ENCODE measurements at regions not wholly inside any gene's neighbourhood (a gene's known extent, or its start where the extent isn't known, plus 50 kb on each side); places are given as distances from the start of the nearest gene placed in this dataset.

GRCh38 chr6:104413767-104414166, 446.0 kb downstream of the HACE1 start:
- no peak overlapping the region for H3K27ac ChIP-seq
- intact Hi-C loops (cut with DNase I; ENCODE audit: low total_unique reads) (no loop called here), in situ Hi-C loops (cut with MboI; ENCODE audit: low pct_ligation_motif_present in 1 of 4, low pct_unique_long_range_greater_than_20kb in 1 of 4, low sequenced_read_pairs in 3 of 4) (no loop called here)
- H3K4me1 ChIP-seq = no peaks in the 10 kb centered on the region
- WGBS, 2 donors (ENCODE audit: low coverage in 1 of 2) = 60 to 62% methylated on average over 3 of the region's 3 CpGs
- H3K27me3 ChIP-seq = no peaks in the 10 kb centered on the region
- H3K36me3 ChIP-seq = no peaks in the 10 kb centered on the region
- no peak overlapping the region for H3K4me3 ChIP-seq
- no peak for DNase-seq
- H3K9me3 ChIP-seq = no peaks in the 10 kb centered on the region
- no peak for TF ChIP-seq POLR2AphosphoS5 (IDR thresholded peaks at IDR 0.05)
- no peak for TF ChIP-seq EP300 (IDR thresholded peaks at IDR 0.05; ENCODE audit: low read depth)
- TF ChIP-seq POLR2A (IDR thresholded peaks at IDR 0.05) = no peak
- TF ChIP-seq CTCF (IDR thresholded peaks at IDR 0.05) = no peak

- no peaks in the 10 kb centered on the region for H3K4me1 ChIP-seq
- no peak overlapping the region for H3K4me3 ChIP-seq
- intact Hi-C loops (cut with DNase I; ENCODE audit: low total_unique reads) = no loop called here
- 77 to 86% methylated on average over 4 to 6 of the region's 6 CpGs for WGBS, 2 donors (ENCODE audit: low coverage in 1 of 2)
- H3K27ac ChIP-seq = no peak overlapping the region
- H3K27me3 ChIP-seq = no peaks in the 10 kb centered on the region
- TF ChIP-seq CTCF (IDR thresholded peaks at IDR 0.05) (no peak), POLR2AphosphoS5 (IDR thresholded peaks at IDR 0.05) (no peak)
- no peaks in the 10 kb centered on the region for H3K9me3 ChIP-seq
- in situ Hi-C loops (cut with MboI; ENCODE audit: low pct_ligation_motif_present in 1 of 4, low pct_unique_long_range_greater_than_20kb in 1 of 4, low sequenced_read_pairs in 3 of 4) = no loop called here
- no peak for DNase-seq
- H3K36me3 ChIP-seq = no peaks in the 10 kb centered on the region
These were observed 448.4 kb downstream of the HACE1 start for GRCh38 chr6:104411302-104411701.

- no peak overlapping the region for H3K27ac ChIP-seq
- in situ Hi-C loops (cut with MboI; ENCODE audit: low pct_ligation_motif_present in 1 of 4, low pct_unique_long_range_greater_than_20kb in 1 of 4, low sequenced_read_pairs in 3 of 4) (no loop called here), intact Hi-C loops (cut with DNase I; ENCODE audit: low total_unique reads) (no loop called here)
- no peak for DNase-seq
- H3K4me1 ChIP-seq = no peaks in the 10 kb centered on the region
- no peaks in the 10 kb centered on the region for H3K9me3 ChIP-seq
- no peaks in the 10 kb centered on the region for H3K27me3 ChIP-seq
- no peak for TF ChIP-seq POLR2AphosphoS5 (IDR thresholded peaks at IDR 0.05)
- no peak for TF ChIP-seq CTCF (IDR thresholded peaks at IDR 0.05)
- TF ChIP-seq EP300 (IDR thresholded peaks at IDR 0.05; ENCODE audit: low read depth) = no peak
- no peak for TF ChIP-seq POLR2A (IDR thresholded peaks at IDR 0.05)
- no peak overlapping the region for H3K4me3 ChIP-seq
- no peaks in the 10 kb centered on the region for H3K36me3 ChIP-seq
These were observed 449.8 kb downstream of the HACE1 start for GRCh38 chr6:104409913-104410312.

- TF ChIP-seq POLR2AphosphoS5 (IDR thresholded peaks at IDR 0.05) (no peak), CTCF (IDR thresholded peaks at IDR 0.05) (no peak), EP300 (IDR thresholded peaks at IDR 0.05; ENCODE audit: low read depth) (no peak)
- intact Hi-C loops (cut with DNase I; ENCODE audit: low total_unique reads) (no loop called here), in situ Hi-C loops (cut with MboI; ENCODE audit: low pct_ligation_motif_present in 1 of 4, low pct_unique_long_range_greater_than_20kb in 1 of 4, low sequenced_read_pairs in 3 of 4) (no loop called here)
- no peak overlapping the region for H3K4me3 ChIP-seq
- no peak for DNase-seq
- no peak overlapping the region for H3K27ac ChIP-seq
- no peaks in the 10 kb centered on the region for H3K9me3 ChIP-seq
- 77 to 87% methylated on average over 3 of the region's 3 CpGs for WGBS, 2 donors (ENCODE audit: low coverage in 1 of 2)
- H3K4me1 ChIP-seq = no peaks in the 10 kb centered on the region
- H3K36me3 ChIP-seq = no peaks in the 10 kb centered on the region
- H3K27me3 ChIP-seq = no peaks in the 10 kb centered on the region
These were observed 451.8 kb downstream of the HACE1 start for GRCh38 chr6:104407957-104408356.
